GM21528 (cell line): ENCODE measurements at regions not wholly inside any gene's neighbourhood (a gene's known extent, or its start where the extent isn't known, plus 50 kb on each side); places are given as distances from the start of the nearest gene placed in this dataset.

ENCODE experiments used
- ATAC-seq: cut with Tn5 transposase; IDR thresholded peaks from one replicate; pipeline ENCODE4 v1.9.1; 2021; ENCODE audit warnings: mild to moderate bottlenecking, moderate library complexity; ENCODE audit not compliant: unreplicated experiment, low FRiP score

GRCh38 chr17:77306790-77307478 is 166.2 kb downstream of the SEC14L1 start:
- ATAC-seq = no peak

GRCh38 chr17:77307479-77308198 is 166.9 kb downstream of the SEC14L1 start:
- ATAC-seq = no peak

GRCh38 chr17:77308861-77309726 is 168.3 kb downstream of the SEC14L1 start:
- ATAC-seq = no peak

GRCh38 chr17:77310336-77310735 is 169.6 kb downstream of the SEC14L1 start:
- no peak for ATAC-seq

- ATAC-seq = no peak
Measured at GRCh38 chr17:77311371-77311981, 170.7 kb downstream of the SEC14L1 start.

- ATAC-seq = no peak
Measured at GRCh38 chr17:77312061-77312701, 171.4 kb downstream of the SEC14L1 start.

GRCh38 chr17:77312786-77313599 is 172.2 kb downstream of the SEC14L1 start:
- no peak for ATAC-seq

- ATAC-seq = no peak
Measured at GRCh38 chr17:77313831-77314230, 173.1 kb downstream of the SEC14L1 start.

GRCh38 chr17:77314601-77315000 is 173.8 kb downstream of the SEC14L1 start:
- ATAC-seq = no peak

- no peak for ATAC-seq
Measured at GRCh38 chr17:77315010-77315409, 174.2 kb downstream of the SEC14L1 start.

GRCh38 chr17:77315551-77316190 is 174.9 kb downstream of the SEC14L1 start:
- no peak for ATAC-seq

GRCh38 chr17:77316191-77316641 is 175.4 kb downstream of the SEC14L1 start:
- ATAC-seq = no peak

- ATAC-seq = no peak
Measured at GRCh38 chr17:77316651-77317050, 175.9 kb downstream of the SEC14L1 start.

GRCh38 chr17:77317091-77317750 is 176.5 kb downstream of the SEC14L1 start:
- ATAC-seq = no peak

GRCh38 chr17:77318021-77318420 is 177.3 kb downstream of the SEC14L1 start:
- no peak for ATAC-seq

- ATAC-seq = no peak
Measured at GRCh38 chr17:77318491-77319210, 177.9 kb downstream of the SEC14L1 start.

- ATAC-seq = no peak
Measured at GRCh38 chr17:77319211-77320043, 178.7 kb downstream of the SEC14L1 start.
